ENCODE measurements at regions not wholly inside any gene's neighbourhood (a gene's known extent, or its start where the extent isn't known, plus 50 kb on each side); places are given as distances from the start of the nearest gene placed in this dataset.

GRCh38 chr1:192100686-192101468 lies 57.4 kb upstream of the RGS18 start (continued):
- TF ChIP-seq CHAMP1 (IDR thresholded peaks at IDR 0.05) (no peak), CREBBP (IDR thresholded peaks at IDR 0.05; ENCODE audit: low read depth, low read length) (no peak), POLR3A (IDR thresholded peaks at IDR 0.05; ENCODE audit: borderline replicate concordance, extremely low read depth, insufficient read depth, insufficient read length) (no peak), ZNF175 (CRISPR knock-in tag; IDR thresholded peaks at IDR 0.05; ENCODE audit: low read depth) (no peak), FOXO4 (CRISPR knock-in tag; IDR thresholded peaks at IDR 0.05) (no peak), ZNF12 (CRISPR knock-in tag; IDR thresholded peaks at IDR 0.05) (no peak), FOXA1 (IDR thresholded peaks at IDR 0.05; ENCODE audit: borderline replicate concordance) (no peak), NFIX (CRISPR knock-in tag; IDR thresholded peaks at IDR 0.05; ENCODE audit: low read depth) (no peak), POLR2G (IDR thresholded peaks at IDR 0.05; ENCODE audit: low read depth, low read length) (no peak)
